ENCODE measurements at regions not wholly inside any gene's neighbourhood (a gene's known extent, or its start where the extent isn't known, plus 50 kb on each side); places are given as distances from the start of the nearest gene placed in this dataset.

- TF ChIP-seq CTCF (IDR thresholded peaks at IDR 0.05) (peak; percentile 83 to 94 (median 87)), POLR2A (IDR thresholded peaks at IDR 0.05) (no peak)
Measured at GRCh38 chr2:60674524-60675165, 81.4 kb upstream of the PAPOLG start.
